Stimulated activated CD4-positive, alpha-beta T cell treated with anti-CD3 and anti-CD28 coated beads, Interleukin-15, amount 100 ng/mL, for 1 hour (primary cell): ENCODE measurements at regions not wholly inside any gene's neighbourhood (a gene's known extent, or its start where the extent isn't known, plus 50 kb on each side); places are given as distances from the start of the nearest gene placed in this dataset.

ENCODE experiments used
- DNase-seq, 2 donors: peaks; one replicate each; pipeline ENCODE4 v3.0.0-alpha.2; 2020; ENCODE audit warnings: low read depth in 1 of 2, low spot score in 1 of 2

GRCh38 chr6:169839898-169840631 is 88.6 kb downstream of the ERMARD start:
- no peak for DNase-seq

- DNase-seq = no peak
Measured at GRCh38 chr6:169839493-169839892, 88.1 kb downstream of the ERMARD start.

- DNase-seq = no peak
Measured at GRCh38 chr6:169839029-169839481, 87.6 kb downstream of the ERMARD start.

GRCh38 chr6:169838346-169839028 is 87.1 kb downstream of the ERMARD start:
- no peak for DNase-seq

GRCh38 chr6:169837529-169838250 is 86.3 kb downstream of the ERMARD start:
- no peak for DNase-seq

- no peak for DNase-seq
Measured at GRCh38 chr6:169833258-169833794, 81.9 kb downstream of the ERMARD start.

GRCh38 chr6:169832247-169832948 is 81.0 kb downstream of the ERMARD start:
- no peak for DNase-seq

- DNase-seq = peak; percentile 32 to 61
Measured at GRCh38 chr6:169831450-169832246, 80.2 kb downstream of the ERMARD start.
